Nephron progenitor cell (in vitro differentiated cells): ENCODE measurements at regions not wholly inside any gene's neighbourhood (a gene's known extent, or its start where the extent isn't known, plus 50 kb on each side); places are given as distances from the start of the nearest gene placed in this dataset.
A peak's percentile ranks its signal among the peaks of the same experiment; 100 is the strongest.
"Not testable (repeated sequence)": the region's sequence is repeated elsewhere in the genome, so short reads cannot be mapped to it uniquely, and the experiment has no call there.

Source experiments
- DNase-seq: peaks from one replicate; pipeline ENCODE4 v3.0.0; 2021
- H3K27ac Mint-ChIP-seq: 2 replicates; pipeline ENCODE4 v1.8.0; 2021; ENCODE audit warnings: mild to moderate bottlenecking, moderate library complexity, mixed read lengths
- H3K27me3 Mint-ChIP-seq: 2 replicates; pipeline ENCODE4 v1.8.0; 2021; ENCODE audit warnings: mild to moderate bottlenecking, low read depth, mixed read lengths; ENCODE audit not compliant: poor library complexity
- H3K36me3 Mint-ChIP-seq: 2 replicates; pipeline ENCODE4 v1.8.0; 2021; ENCODE audit warnings: low read depth, mixed read lengths
- H3K4me1 Mint-ChIP-seq: 2 replicates; pipeline ENCODE4 v1.8.0; 2021; ENCODE audit warnings: mixed read lengths
- H3K4me3 Mint-ChIP-seq: 2 replicates; pipeline ENCODE4 v1.8.0; 2021; ENCODE audit warnings: mild to moderate bottlenecking, moderate library complexity, mixed read lengths
- H3K9me3 Mint-ChIP-seq: 2 replicates; pipeline ENCODE4 v1.8.0; 2021; ENCODE audit warnings: mild to moderate bottlenecking, moderate library complexity, mixed read lengths
- CTCF ChIP-seq: fragments of 200-600 bp; sonication (generic); IDR thresholded peaks from 2 replicates; pipeline ENCODE4 v1.5.0; 2021; ENCODE audit warnings: antibody characterized with exemption

GRCh38 chr7:51446356-51446755 lies 129.7 kb upstream of the COBL start:
- Mint-ChIP-seq H3K36me3 (peaks cover 9% of the 10 kb centered on the region), H3K4me1 (peaks cover 24% of the 10 kb centered on the region), H3K4me3 (no peak overlapping the region), H3K27ac (no peak overlapping the region), H3K9me3 (peaks cover 27% of the 10 kb centered on the region), H3K27me3 (peaks cover under 1% of the 10 kb centered on the region)
- DNase-seq, result no peak
- TF ChIP-seq CTCF, result no peak

DNA sequence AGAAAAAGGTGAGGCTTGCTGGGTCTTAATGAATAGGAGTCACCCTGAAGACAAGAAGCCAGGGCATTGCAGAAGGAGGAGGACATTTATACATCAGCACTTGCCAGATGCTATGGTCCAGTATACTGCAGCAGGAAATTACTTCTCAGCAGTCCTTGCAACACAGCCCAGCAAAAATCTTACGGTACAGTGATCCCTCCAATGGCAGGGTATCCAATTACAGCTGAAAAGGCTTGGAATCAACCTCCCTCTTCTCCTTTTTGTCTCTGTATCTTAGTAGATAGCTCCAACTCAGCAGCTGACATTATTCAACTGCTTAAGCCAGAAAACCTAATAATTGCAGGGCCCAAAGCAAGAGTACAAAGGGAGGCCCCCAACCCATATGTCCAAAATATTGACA lies 128.3 kb upstream of the COBL start:
- no peak overlapping the region for H3K27ac Mint-ChIP-seq
- DNase-seq, result no peak
- H3K4me3 Mint-ChIP-seq, result no peak overlapping the region

GRCh38 chr7:51430480-51431086 lies 114.0 kb upstream of the COBL start:
- Mint-ChIP-seq H3K27me3 (peaks cover 13% of the 10 kb centered on the region), H3K27ac (no peak overlapping the region), H3K9me3 (no peaks in the 10 kb centered on the region), H3K36me3 (no peaks in the 10 kb centered on the region), H3K4me3 (no peak overlapping the region), H3K4me1 (no peaks in the 10 kb centered on the region)
- DNase-seq, result peak; percentile 71
- peak; percentile 86 for TF ChIP-seq CTCF

More for the DNA sequence above, 128.3 kb upstream of the COBL start:
- Mint-ChIP-seq H3K4me1 (peaks cover 24% of the 10 kb centered on the region), H3K9me3 (peaks cover 27% of the 10 kb centered on the region), H3K36me3 (peaks cover 9% of the 10 kb centered on the region), H3K27me3 (no peaks in the 10 kb centered on the region)
- TF ChIP-seq CTCF, result no peak

- H3K9me3 Mint-ChIP-seq, result no peaks in the 10 kb centered on the region
- H3K4me3 Mint-ChIP-seq, result no peak overlapping the region
- no peak overlapping the region for H3K27ac Mint-ChIP-seq
- TF ChIP-seq CTCF, result peak; percentile 30
- no peaks in the 10 kb centered on the region for H3K36me3 Mint-ChIP-seq
- no peaks in the 10 kb centered on the region for H3K4me1 Mint-ChIP-seq
- no peak for DNase-seq
- peaks cover 6% of the 10 kb centered on the region for H3K27me3 Mint-ChIP-seq
Measured at GRCh38 chr7:51428217-51428887, 111.7 kb upstream of the COBL start.

- Mint-ChIP-seq H3K27ac (no peak overlapping the region), H3K27me3 (peaks cover 6% of the 10 kb centered on the region), H3K36me3 (no peaks in the 10 kb centered on the region), H3K9me3 (no peaks in the 10 kb centered on the region), H3K4me3 (no peak overlapping the region), H3K4me1 (no peaks in the 10 kb centered on the region)
- TF ChIP-seq CTCF, result no peak
- no peak for DNase-seq
Measured at GRCh38 chr7:51426163-51426562, 109.6 kb upstream of the COBL start.

DNA sequence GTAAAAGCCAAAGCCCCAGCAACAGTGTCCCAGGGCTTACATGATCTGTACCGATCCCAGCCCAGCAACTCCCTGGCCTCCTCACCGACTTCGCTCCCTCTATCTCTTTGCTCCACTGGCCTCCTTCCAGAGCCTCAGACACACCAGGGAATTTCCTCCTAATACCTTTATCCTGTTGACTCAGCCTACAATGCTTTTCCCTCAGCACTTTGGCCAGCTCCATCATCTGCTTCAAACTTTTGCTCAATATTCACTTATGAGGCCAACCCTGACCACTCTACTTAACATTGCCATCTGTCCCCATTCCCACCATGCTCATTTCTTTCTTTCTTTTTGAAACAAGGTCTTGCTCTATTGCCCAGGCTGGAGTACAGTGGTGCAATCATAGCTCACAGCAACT lies 93.3 kb upstream of the COBL start:
- not testable (repeated sequence) for DNase-seq, H3K9me3 Mint-ChIP-seq, H3K4me3 Mint-ChIP-seq, H3K4me1 Mint-ChIP-seq, H3K36me3 Mint-ChIP-seq
- peak overlapping the region; percentile 55 for H3K27ac Mint-ChIP-seq
- H3K27me3 Mint-ChIP-seq, result peaks cover 11% of the 10 kb centered on the region

GRCh38 chr7:51397608-51398007 lies 81.0 kb upstream of the COBL start:
- peak; percentile 59 for DNase-seq
- not testable (repeated sequence) for H3K36me3 Mint-ChIP-seq, H3K4me1 Mint-ChIP-seq, H3K27ac Mint-ChIP-seq, H3K27me3 Mint-ChIP-seq, H3K4me3 Mint-ChIP-seq, H3K9me3 Mint-ChIP-seq

GRCh38 chr7:51393003-51393402 lies 76.4 kb upstream of the COBL start:
- DNase-seq, H3K27me3 Mint-ChIP-seq, H3K36me3 Mint-ChIP-seq, H3K27ac Mint-ChIP-seq, H3K4me1 Mint-ChIP-seq, H3K4me3 Mint-ChIP-seq, H3K9me3 Mint-ChIP-seq: not testable (repeated sequence)

DNA sequence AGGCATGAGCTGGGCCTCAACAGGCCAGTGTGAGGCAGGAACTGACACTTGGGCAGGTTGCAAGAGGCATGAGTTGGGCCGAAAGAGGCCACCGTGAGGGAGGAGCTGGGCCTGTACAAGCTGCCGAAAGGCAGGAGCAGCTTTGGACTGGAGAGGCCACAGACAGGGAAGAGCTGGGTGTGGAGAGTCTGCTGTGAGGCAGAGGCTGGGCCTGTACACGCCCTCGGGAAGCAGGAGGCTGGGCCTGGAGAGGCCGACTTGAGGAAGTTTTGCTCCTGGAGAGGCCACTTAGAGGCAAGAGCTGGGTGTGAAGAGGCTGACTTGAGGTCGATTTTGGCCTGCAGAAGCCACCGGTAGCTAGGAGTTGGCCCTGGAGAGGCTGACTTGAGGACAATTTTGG lies 73.3 kb upstream of the COBL start:
- not testable (repeated sequence) for H3K27me3 Mint-ChIP-seq, H3K4me3 Mint-ChIP-seq, H3K36me3 Mint-ChIP-seq, DNase-seq, H3K9me3 Mint-ChIP-seq, H3K4me1 Mint-ChIP-seq
- peak overlapping the region; percentile 44 for H3K27ac Mint-ChIP-seq
